BE2C (cell line): ENCODE measurements at regions not wholly inside any gene's neighbourhood (a gene's known extent, or its start where the extent isn't known, plus 50 kb on each side); places are given as distances from the start of the nearest gene placed in this dataset.

Experiments
- DNase-seq: peaks from one replicate; pipeline ENCODE4 v3.0.0-alpha.2; 2020
- H3K27me3 ChIP-seq: fragments of 250-450 bp; sonication (Bioruptor Pico); 2 replicates; pipeline ENCODE4 v1.5.1; 2020; ENCODE audit warnings: mild to moderate bottlenecking
- H3K36me3 ChIP-seq: fragments of 250-450 bp; sonication (Bioruptor Pico); 2 replicates; pipeline ENCODE4 v1.5.1; 2020; ENCODE audit warnings: mild to moderate bottlenecking
- H3K4me1 ChIP-seq: fragments of 250-450 bp; sonication (Bioruptor Pico); 2 replicates; pipeline ENCODE4 v1.5.1; 2020
- H3K4me3 ChIP-seq: 2 replicates; pipeline ENCODE4 v1.5.1; 2011; ENCODE audit warnings: low read depth, low read length
- H3K9me3 ChIP-seq: fragments of 250-450 bp; sonication (Bioruptor Pico); 2 replicates; pipeline ENCODE4 v1.5.1; 2020
- TF ChIP-seq, protein P1 (sequence below): IDR thresholded peaks from 2 replicates; pipeline ENCODE4 v1.5.1; 2012; ENCODE audit warnings: mild to moderate bottlenecking, low read depth, low read length

DNA sequence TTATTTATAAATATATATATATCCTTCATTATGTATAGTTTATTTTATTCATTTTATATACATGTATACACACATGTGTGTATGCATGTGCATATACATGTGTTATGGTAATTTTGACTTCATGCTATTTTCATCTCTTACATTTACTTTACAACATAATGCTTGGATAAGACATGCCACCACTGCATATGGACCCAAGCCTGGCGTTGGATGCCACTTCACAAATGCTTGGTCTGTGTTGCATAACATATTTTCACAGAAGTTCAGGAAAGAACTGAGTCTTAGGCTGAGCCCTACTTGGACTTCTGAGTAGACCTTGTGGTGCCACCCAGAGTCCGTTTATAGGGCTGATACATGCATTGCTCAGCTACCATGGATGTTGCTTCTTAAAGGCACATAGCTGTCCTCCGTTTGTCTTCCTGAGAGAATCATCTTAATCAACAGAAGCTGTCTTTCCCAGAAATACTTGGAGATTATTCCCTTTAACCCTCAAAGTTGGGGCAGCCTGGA, 337.8 kb downstream of the BTBD3 start:
- DNase-seq, result no peak
- no peaks in the 10 kb centered on the region for H3K36me3 ChIP-seq
- TF ChIP-seq, protein P1, sequence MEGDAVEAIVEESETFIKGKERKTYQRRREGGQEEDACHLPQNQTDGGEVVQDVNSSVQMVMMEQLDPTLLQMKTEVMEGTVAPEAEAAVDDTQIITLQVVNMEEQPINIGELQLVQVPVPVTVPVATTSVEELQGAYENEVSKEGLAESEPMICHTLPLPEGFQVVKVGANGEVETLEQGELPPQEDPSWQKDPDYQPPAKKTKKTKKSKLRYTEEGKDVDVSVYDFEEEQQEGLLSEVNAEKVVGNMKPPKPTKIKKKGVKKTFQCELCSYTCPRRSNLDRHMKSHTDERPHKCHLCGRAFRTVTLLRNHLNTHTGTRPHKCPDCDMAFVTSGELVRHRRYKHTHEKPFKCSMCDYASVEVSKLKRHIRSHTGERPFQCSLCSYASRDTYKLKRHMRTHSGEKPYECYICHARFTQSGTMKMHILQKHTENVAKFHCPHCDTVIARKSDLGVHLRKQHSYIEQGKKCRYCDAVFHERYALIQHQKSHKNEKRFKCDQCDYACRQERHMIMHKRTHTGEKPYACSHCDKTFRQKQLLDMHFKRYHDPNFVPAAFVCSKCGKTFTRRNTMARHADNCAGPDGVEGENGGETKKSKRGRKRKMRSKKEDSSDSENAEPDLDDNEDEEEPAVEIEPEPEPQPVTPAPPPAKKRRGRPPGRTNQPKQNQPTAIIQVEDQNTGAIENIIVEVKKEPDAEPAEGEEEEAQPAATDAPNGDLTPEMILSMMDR, result no peak
- no peaks in the 10 kb centered on the region for H3K4me1 ChIP-seq
- H3K9me3 ChIP-seq, result no peaks in the 10 kb centered on the region
- H3K27me3 ChIP-seq, result no peaks in the 10 kb centered on the region
- no peak overlapping the region for H3K4me3 ChIP-seq

DNA sequence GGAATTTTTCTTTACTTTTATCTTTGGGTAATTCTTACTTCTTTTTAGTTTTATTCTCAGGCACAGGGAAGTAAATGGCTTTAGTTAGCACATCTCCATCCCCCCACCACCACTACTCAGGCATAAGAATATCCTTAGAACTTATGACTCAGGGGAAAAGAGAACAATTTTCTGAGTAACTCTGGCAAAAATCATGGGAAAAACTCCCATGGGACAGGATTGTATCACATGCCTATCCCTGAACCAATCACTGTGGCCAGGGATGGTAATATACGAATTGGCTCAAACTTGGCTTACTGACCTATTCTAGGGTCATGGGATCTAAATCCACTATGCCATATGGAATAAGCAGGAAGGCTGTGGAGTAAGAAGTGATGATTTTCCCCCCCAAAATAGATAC, 339.1 kb downstream of the BTBD3 start:
- no peaks in the 10 kb centered on the region for H3K36me3 ChIP-seq
- no peaks in the 10 kb centered on the region for H3K27me3 ChIP-seq
- no peak overlapping the region for H3K4me3 ChIP-seq
- TF ChIP-seq, protein P1, result no peak
- H3K9me3 ChIP-seq, result no peaks in the 10 kb centered on the region
- H3K4me1 ChIP-seq, result no peaks in the 10 kb centered on the region
- no peak for DNase-seq

DNA sequence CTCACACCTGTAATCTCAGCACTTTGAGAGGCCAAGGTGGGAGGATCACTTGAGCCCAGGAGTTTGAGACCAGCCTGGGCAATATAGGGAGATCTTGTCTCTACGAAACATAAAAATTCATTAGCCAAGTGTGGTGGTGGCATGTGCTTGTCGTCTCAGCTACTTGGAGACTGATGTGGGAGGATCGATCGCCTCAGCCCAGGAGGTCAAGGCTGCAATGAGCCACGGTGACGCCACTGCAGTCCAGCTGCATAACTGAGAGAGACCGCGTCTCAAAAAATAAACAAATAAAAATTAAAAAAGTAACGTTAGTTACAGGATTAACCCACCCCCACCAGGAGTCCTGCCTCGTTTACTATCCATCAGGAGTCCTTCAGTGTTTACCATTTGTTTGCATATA, 345.1 kb downstream of the BTBD3 start:
- no peak for DNase-seq
- no peaks in the 10 kb centered on the region for H3K4me1 ChIP-seq
- TF ChIP-seq, protein P1, result no peak

DNA sequence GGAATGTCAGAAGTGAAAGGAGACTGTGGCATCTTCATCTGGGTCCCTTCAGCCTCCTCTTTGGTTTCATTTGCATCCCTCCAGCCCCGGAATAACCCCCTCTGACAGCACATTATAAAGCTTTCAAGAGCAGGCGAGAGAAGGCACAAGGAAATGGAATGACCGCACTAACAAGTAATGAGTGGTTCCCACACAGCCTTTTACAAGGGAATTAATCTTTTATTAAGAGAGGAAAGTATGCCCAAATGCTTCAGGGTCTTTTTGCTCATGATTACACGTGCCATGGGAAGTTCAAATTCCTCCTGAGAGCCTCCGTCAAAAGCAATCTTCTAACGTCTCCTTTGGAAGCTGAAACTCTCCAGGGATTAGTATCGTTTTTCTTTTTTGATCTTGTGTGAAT, 347.0 kb downstream of the BTBD3 start:
- TF ChIP-seq, protein P1, result no peak
- no peak for DNase-seq

More for the DNA sequence above, 345.1 kb downstream of the BTBD3 start:
- H3K27me3 ChIP-seq, result no peaks in the 10 kb centered on the region; the same call in 1 of the 2 replicates
- no peaks in the 10 kb centered on the region for H3K9me3 ChIP-seq
- H3K4me3 ChIP-seq, result no peak overlapping the region
- no peaks in the 10 kb centered on the region for H3K36me3 ChIP-seq

DNA sequence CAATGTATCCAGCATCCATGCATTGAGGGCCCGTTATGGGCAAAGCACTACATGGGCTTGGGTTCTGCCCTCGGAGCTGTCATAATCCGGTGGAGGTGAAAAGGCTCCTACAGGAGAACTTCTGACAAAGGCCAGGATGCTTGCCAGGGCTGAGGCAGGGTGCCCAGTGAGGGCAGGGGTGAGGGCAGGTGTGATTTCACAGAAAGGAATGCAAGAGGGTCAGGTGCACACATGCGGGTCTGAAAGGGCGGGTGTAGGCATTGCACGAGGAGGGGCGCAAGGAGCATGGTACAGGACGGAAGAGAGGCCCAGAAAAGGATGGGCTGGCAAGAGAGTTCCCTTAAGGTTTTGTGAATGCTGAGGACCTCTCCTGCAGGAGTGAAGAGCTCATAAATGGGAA, 348.0 kb downstream of the BTBD3 start:
- Histone ChIP-seq H3K36me3 (no peaks in the 10 kb centered on the region), H3K9me3 (no peaks in the 10 kb centered on the region), H3K4me1 (no peaks in the 10 kb centered on the region), H3K4me3 (no peak overlapping the region), H3K27me3 (no peaks in the 10 kb centered on the region; the same call in 1 of the 2 replicates)
- TF ChIP-seq, protein P1, result no peak
- no peak for DNase-seq

More for the DNA sequence above, 347.0 kb downstream of the BTBD3 start:
- H3K27me3 ChIP-seq, result no peaks in the 10 kb centered on the region; the same call in 1 of the 2 replicates
- H3K4me3 ChIP-seq, result no peak overlapping the region
- H3K4me1 ChIP-seq, result no peaks in the 10 kb centered on the region
- H3K9me3 ChIP-seq, result no peaks in the 10 kb centered on the region
- no peaks in the 10 kb centered on the region for H3K36me3 ChIP-seq

DNA sequence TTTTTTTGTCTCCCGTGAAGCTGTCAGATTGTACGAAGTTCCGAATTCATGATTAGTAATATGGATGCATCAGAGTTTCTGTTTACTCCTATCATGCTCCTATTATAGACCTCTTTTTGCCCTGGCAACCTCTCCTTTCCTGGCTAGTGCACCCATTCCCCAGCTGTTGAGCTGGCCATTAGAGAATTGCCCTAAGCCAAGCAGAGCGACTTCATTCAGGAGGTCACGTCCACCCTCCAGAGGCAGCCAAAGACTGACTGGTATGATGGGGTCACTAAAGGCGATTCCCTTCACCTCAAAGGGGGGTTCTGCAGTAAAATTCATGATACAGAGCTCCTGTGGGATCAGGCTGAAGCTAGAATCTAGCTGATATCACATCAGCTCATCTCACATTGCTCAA, 351.9 kb downstream of the BTBD3 start:
- Histone ChIP-seq H3K9me3 (no peaks in the 10 kb centered on the region), H3K27me3 (no peaks in the 10 kb centered on the region; the same call in 1 of the 2 replicates), H3K36me3 (no peaks in the 10 kb centered on the region), H3K4me1 (no peaks in the 10 kb centered on the region), H3K4me3 (no peak overlapping the region)
- TF ChIP-seq, protein P1, result no peak
- no peak for DNase-seq
